ENCODE measurements at regions not wholly inside any gene's neighbourhood (a gene's known extent, or its start where the extent isn't known, plus 50 kb on each side); places are given as distances from the start of the nearest gene placed in this dataset.
"Not testable (repeated sequence)": the region's sequence is repeated elsewhere in the genome, so short reads cannot be mapped to it uniquely, and the experiment has no call there.

DNA sequence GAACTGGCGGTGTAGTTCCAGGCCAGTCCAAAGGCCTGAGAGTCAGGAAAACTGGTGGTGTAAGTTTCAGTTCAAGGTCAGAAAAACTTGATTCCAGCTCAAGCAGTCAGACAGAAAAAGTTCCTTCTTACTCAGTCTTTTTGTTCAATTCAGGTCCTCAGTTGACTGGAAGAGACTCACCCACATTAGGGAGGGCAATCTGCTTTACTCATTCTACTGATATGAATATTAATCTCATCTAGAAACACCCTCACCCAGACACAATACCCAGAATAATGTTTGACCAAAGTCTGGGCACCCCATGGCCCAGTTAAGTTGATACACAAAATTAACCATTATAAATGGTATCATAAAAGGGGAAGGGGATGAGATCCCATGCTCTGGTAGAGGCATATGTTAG is 50.1 kb upstream of the LTA4H start:
- DNase-seq: no peak

DNA sequence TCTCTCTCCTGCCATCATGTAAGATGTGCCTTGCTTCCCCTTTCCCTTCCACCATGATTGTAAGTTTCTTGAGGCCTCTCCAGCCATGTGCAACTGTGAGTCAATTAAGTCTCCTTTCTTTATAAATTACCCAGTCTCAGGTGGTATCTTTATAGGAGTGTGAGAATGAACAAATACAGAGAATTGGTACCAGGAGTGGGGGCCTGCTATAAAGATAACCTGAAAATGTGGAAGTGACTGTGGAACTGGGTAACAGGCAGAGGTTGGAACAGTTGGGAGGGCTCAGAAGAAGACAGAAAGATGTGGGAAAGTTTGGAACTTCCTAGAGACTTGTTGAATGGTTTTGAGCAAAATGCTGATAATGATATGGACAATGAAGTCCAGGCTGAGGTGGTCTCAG is 50.8 kb upstream of the LTA4H start:
- DNase-seq: not testable (repeated sequence)

DNA sequence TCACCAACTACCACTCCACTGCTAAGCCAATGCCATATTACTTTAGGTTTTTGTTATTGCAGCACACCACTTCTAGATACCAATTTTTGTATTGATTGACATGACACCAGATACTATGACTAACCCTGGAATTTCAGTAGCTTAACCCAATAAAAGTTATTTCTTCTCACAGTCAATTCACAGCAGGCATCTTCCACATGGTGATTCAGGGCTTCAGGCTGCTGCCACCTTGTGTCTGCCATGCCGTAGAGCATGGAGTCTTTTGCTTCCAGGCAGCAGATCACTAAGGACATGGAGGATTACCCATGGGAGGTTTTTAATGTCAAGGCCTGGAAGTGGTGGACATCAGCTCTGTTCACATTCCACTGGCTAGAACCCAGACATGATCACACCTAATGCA is 56.4 kb upstream of the LTA4H start:
- peak in 1 of 2 experiments; percentile 2 for DNase-seq

GRCh38 chr12:96093543-96094196 is 58.3 kb upstream of the LTA4H start:
- no peak for DNase-seq

DNA sequence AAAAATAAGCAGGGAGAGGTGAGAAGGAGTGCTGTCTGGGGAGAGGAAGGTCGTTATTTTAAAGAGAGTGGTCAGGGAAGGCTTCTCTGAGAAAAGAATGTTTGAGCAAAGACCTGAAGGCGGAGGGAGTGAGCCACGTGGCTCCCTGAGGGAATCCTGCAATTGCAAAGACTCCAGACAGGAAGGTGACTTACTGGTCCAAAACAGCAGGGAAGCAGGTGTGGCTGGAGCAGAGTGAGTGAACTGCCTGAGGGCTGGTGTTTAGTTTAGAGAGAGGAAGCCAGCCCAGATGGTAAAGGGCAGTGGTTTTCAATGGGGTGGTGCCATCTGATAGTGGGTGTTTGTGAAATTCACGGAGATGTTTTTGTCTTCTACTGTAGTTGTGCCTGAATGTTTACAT is 58.8 kb upstream of the LTA4H start:
- peak in 1 of 2 experiments; percentile 29 for DNase-seq

GRCh38 chr12:96098631-96099030 is 63.2 kb upstream of the LTA4H start:
- no peak for DNase-seq

DNA sequence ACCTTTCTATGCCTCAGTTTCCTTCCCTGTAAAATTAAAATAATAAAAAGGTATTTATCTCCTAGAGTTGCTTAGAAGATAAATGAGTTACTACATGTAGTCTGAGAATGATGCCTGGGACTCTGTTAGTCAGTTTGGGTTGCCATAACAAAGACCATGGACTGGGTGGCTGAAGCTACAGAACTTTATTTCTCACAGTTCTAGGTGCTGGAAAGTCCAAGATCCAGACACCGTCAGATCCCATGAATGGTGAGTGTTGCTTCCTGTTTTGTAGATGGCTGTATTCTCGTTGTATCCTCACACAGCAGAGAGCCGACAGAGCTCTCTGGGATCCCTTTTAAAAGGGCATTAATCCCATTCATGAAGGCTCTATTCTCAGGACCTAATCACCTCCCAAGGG is 64.0 kb upstream of the LTA4H start:
- DNase-seq: no peak

GRCh38 chr12:96099986-96100385 is 64.6 kb upstream of the LTA4H start:
- DNase-seq: no peak

DNA sequence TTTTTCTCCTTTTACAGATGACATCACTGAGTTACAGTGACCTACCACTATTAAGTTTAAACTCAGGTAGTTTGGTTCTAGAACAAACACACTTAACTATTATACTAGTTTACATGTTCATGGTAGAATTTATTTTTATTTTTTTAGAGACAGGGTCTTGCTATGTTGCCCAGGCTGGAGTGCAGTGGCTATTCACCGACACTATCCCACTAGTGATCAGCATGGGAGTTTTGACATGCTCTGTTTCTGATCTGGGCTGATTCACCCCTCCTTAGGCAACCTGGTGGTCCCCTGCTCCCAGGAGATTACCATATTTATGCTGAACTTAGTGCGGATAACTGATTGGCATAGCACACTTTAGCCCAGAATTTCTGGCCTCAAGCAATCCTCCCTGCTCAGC is 66.4 kb upstream of the LTA4H start:
- no peak for DNase-seq

GRCh38 chr12:96103067-96103644 is 67.8 kb upstream of the LTA4H start:
- DNase-seq: no peak

- DNase-seq: no peak
Observed at GRCh38 chr12:96104566-96104965, 69.2 kb upstream of the LTA4H start.

GRCh38 chr12:96106137-96106536 is 70.8 kb upstream of the LTA4H start:
- no peak for DNase-seq

- DNase-seq: no peak
Observed at GRCh38 chr12:96107236-96107635, 71.8 kb upstream of the LTA4H start.

DNA sequence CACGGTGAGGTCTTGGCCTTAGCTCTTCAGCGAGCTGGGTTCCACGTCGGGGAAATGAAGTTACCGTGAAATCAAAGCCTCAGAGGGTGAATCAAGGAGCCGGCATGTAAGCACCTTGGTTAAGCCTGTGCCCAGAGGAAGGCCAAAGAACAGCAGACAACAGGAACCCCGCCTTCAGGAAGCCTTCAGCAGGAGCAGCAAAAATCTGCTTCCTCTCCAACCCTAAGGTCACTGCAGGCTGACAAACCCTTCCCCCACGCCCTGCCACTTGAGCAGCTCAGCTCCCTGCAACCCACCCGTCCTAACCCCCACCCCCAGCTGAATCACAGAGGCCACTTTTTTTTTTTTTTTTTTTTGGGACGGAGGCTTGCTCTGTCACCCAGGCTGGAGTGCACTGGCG is 72.9 kb upstream of the LTA4H start:
- no peak for DNase-seq

DNA sequence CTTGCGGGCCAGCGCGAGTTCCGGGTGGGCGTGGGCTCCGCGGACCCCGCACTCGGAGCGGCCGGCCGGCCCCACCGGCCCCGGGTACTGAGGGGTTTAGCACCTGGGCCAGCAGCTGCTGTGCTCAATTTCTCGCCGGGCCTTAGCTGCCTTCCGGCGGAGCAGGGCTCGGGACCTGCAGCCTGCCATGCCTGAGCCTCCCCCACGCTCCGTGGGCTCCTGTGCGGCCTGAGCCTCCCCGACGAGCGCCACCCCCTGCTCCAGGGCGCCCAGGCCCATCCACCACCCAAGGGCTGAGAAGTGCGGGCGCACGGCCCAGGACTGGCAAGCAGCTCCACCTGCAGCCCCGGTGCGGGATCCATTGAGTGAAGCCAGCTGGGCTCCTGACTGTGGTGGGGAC is 73.6 kb upstream of the LTA4H start:
- not testable (repeated sequence) for DNase-seq

- no peak for DNase-seq
Observed at GRCh38 chr12:96112733-96113132, 77.3 kb upstream of the LTA4H start.

DNA sequence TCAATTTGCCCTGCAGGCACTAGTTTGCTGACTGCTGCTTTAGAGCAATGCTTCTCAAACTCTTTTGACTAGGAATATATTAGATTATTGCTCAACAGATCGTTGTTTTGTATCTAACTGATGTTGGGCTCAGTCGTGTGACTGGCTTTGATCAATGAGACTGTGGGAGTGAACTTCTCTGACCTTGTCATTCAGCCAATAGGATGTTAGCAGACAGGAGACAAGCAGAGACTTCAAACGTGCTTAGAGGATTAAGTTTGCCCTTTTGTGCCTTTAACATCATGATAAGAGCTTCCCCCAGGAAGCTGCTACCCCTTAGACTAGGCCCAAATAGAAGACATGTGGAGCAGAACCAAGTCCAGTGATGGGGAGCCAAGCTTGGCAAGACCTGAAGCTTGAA is 76.7 kb upstream of the ELK3 start:
- DNase-seq: no peak

- DNase-seq: no peak
Observed at GRCh38 chr12:96120359-96121100, 73.6 kb upstream of the ELK3 start.

- no peak for DNase-seq
Observed at GRCh38 chr12:96121271-96121711, 72.9 kb upstream of the ELK3 start.

DNA sequence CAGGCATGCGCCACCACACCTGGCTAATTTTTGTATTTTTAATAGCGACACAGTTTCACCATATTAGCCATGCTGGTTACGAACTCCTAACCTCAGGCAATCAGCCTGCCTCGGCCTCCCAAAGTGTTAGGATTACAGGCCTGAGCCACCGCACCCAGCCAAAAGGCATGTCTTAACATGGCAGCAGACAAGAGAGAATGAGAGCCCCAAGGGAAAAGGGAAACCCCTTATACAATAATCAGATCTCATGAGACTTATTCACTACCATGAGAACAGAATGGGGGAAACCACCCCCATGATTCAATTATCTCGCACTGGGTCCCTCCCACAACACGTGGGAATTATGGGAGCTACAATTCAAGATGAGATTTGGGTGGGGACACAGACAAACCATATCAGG is 65.9 kb upstream of the ELK3 start:
- DNase-seq: not testable (repeated sequence)

- no peak for DNase-seq
Observed at GRCh38 chr12:96130396-96131059, 63.6 kb upstream of the ELK3 start.

- peak; percentile 56 to 72 for DNase-seq
Observed at GRCh38 chr12:96131230-96131788, 62.9 kb upstream of the ELK3 start.

DNA sequence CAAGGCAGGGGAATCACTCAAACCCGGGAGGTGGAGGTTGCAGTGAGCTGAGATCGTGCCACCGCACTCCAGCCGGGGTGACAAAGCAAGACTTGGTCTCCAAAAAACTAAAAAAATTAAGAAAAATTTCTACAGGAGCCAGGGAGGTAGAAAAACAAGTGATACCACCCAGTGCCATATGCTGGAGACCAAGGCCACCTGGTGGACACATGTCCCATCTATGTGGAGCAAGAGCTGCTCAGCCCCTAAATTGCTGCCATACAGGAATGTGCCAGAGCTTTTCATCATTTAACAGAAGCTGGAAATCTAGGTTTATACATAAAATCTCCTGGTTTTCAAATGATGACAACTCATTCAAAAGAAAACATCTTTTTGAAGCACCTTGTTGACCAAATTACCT is 61.4 kb upstream of the ELK3 start:
- DNase-seq: no peak

All from NCI-H526 (cell line).